UCSD-AML1 (cell line): ENCODE measurements at regions not wholly inside any gene's neighbourhood (a gene's known extent, or its start where the extent isn't known, plus 50 kb on each side); places are given as distances from the start of the nearest gene placed in this dataset.
A peak's percentile ranks its signal among the peaks of the same experiment; 100 is the strongest.
"Not testable (repeated sequence)": the region's sequence is repeated elsewhere in the genome, so short reads cannot be mapped to it uniquely, and the experiment has no call there.

Experiments used
- DNase-seq: peaks from one replicate; lab custom pipeline; 2025; ENCODE audit not compliant: unreplicated experiment; lab: John Stamatoyannopoulos, UW

DNA sequence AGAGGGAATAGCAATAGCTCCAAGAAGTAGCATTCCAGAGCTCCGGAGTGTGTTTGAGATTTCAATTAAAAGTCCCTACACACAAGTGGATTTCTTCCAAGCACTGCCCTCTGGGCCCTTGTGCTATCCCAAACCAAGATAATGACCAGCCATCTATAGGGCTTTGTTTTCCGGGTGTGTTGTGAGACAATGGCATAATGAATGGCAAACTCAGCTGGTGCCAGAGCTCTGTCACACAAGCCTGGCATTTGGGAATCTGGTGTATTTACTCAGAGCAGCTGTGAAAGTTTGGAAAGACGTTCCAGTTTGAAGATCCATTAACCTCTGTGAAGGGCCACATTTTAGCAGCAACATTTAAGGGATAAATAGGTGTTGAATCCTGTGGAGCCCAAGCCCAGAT lies 61.2 kb upstream of the TMTC2 start:
- peak; percentile 2 for DNase-seq

DNA sequence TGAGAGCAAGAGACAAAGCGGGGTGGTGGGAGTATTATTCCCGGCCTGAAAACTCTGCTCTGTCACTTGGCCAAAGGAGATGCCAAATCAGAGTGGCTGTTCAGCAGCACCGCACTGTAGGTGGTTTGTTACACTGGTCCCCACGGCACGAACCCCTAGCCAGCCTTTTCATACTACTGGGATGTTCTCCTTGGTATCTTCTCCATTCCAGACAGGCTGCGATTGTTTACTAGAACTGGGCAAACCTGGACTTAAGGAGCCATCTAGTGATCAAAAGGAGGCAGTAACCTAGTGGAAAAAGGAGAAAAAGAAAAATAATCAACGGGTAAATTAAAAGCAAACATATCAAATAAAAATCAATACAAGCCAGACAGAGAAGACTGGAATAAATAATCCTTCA lies 58.9 kb upstream of the TMTC2 start:
- DNase-seq, result peak; percentile 8

DNA sequence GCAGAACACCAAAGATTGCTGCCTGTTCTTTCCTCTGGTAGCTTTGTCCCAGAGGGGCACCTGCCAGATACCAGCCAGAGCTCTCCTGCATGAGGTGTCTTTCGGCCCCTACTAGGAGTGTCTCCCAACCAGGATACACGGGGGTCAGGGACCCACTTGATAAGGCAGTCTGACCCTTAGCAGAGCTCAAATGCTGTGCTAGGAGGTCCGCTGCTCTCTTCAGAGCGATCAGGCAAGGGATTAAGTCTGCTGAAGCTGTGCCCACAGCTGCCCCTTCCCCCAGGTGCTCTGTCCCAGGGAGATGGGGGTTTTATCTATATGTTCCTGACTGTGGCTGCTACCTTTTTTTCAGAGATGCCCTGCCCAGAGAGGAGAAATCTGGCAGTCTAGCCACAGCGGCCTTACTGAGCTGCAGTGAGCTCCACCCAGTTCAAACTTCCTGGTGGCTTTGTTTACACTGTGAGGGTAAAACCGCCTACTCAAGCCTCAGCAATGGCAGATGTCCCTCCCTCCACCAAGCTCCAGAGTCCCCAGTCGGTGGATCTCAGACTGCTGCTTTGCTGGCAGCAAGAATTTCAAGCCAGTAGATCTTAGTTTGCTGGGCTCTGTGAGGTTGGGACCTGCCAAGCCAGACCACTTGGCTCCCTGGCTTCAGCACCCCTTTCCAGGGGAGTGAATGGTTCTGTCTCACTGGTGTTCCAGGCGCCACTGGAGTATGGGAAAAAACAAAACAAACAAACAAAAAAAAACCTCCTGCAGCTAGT lies 52.0 kb upstream of the TMTC2 start:
- not testable (repeated sequence) for DNase-seq

DNA sequence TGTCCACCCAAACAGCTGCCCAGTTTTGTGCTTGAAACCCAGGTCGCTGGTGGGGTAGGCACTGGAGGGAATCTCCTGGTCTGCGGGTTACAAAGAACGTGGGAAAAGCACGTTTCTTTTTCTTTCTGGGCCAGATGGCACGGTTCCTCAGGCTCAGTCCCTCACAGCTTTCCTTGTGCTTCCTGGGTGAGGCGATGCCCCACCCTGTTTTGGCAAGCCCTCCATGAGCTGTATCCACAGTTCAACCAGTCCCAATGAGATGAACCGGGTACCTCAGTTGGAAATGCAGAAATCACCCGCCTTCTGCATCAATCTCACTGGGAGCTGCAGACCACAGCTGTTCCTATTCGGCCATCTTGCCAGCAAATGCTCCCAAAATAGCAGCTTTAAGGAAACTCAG lies 51.4 kb upstream of the TMTC2 start:
- DNase-seq, result no peak
